ENCODE measurements at regions not wholly inside any gene's neighbourhood (a gene's known extent, or its start where the extent isn't known, plus 50 kb on each side); places are given as distances from the start of the nearest gene placed in this dataset.

DNA sequence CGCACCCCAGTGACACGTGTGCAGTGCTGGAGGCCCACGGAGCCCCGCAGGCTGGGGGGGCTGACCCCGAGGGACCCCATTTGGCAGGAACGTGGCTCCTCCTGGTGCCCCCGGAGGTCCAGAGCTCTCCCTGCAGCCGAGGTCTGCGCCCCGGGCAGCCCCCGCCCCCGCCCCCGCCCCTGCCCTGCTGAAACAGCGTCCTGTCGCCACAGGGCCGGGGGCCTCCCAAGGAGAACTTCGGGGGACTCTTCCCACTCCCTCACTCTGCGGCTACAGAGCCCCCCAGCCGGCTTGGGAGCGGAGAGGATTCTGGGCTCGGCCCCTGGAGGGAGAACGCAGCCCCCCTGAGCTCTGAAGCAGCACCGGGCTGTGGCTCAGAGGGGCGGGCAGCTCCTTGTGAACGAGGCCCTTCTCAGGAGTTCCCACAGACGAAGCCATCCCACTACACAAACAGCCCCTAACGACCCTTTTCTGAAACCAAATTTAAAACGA lies 115.2 kb downstream of the DLL1 start:
- intact Hi-C loops (cut with DNase I), result loop anchor here in 1 of 4 donors (10.0 kb wide), 1 partner anchor 109 kb away; no protein-coding TSS in a partner anchor
- no peaks in the 10 kb centered on the region for H3K4me1 ChIP-seq (ENCODE audit: control insufficient read depth, insufficient read depth, low read length)
- H3K27ac ChIP-seq (ENCODE audit: low read length), result no peak overlapping the region
- WGBS, result 86% methylated on average over 28 of the region's 28 CpGs
- DNase-seq (peak in 1 of 3 donors; percentile 51), ATAC-seq (no peak)
- no peaks in the 10 kb centered on the region for H3K27me3 ChIP-seq (ENCODE audit: control insufficient read depth, insufficient read depth)
- H3K4me3 ChIP-seq (ENCODE audit: low read length), result no peak overlapping the region
- no peaks in the 10 kb centered on the region for H3K9me3 ChIP-seq (ENCODE audit: control insufficient read depth, low read length)

DNA sequence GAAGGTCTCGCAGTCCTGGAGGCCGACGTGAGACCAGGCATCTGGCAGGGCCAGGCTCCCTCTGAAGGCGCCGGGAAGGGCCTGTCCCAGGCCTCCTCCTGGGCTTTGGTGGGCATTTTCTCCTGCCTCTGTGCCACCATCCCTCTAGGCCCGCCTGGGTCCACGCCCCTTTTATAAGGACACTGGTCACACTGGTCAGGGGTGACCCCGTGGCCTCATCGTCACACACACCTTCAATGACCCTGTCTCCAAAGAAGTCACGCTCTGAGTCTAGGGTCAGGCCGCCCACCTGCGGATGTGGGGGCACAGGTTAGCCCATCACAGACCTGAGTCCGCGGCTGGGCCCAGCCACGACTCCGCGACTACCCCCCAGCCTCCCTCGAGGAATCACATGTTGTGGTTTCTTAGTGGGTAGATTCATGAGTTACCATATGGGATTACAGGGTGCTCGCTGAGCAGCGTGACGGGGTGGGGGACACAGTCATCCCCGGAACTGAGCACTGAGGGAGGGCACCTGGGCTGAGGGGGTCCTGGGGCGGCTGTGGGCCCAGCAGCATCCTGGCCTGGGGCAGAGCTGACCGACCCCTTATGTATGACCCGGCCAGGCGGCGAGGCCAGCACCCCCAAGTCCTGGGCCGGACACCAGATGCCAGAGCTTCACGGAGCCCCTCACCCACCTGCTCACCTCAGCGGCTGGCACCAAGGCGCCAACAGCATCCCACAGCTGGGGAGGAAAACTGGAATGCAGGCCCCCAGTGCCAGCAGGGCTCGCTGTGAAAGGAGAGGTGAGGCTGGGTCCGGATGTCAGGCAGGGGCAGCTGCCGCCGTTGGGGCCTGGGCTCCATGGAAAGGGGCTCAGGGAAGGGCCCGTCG lies 115.9 kb downstream of the DLL1 start:
- Histone ChIP-seq H3K9me3 (ENCODE audit: control insufficient read depth, low read length) (no peaks in the 10 kb centered on the region), H3K27me3 (ENCODE audit: control insufficient read depth, insufficient read depth) (no peaks in the 10 kb centered on the region), H3K4me1 (ENCODE audit: control insufficient read depth, insufficient read depth, low read length) (no peaks in the 10 kb centered on the region), H3K4me3 (ENCODE audit: low read length) (no peak overlapping the region), H3K27ac (ENCODE audit: low read length) (no peak overlapping the region)
- DNase-seq, result peak in 1 of 3 donors; percentile 52
- intact Hi-C loops (cut with DNase I), result loop anchor here in 1 of 4 donors (10.0 kb wide), 1 partner anchor 110 kb away; no protein-coding TSS in a partner anchor
- WGBS, result 94% methylated on average over 37 of the region's 37 CpGs
- ATAC-seq, result peak in 1 of 2 donors; percentile 10

DNA sequence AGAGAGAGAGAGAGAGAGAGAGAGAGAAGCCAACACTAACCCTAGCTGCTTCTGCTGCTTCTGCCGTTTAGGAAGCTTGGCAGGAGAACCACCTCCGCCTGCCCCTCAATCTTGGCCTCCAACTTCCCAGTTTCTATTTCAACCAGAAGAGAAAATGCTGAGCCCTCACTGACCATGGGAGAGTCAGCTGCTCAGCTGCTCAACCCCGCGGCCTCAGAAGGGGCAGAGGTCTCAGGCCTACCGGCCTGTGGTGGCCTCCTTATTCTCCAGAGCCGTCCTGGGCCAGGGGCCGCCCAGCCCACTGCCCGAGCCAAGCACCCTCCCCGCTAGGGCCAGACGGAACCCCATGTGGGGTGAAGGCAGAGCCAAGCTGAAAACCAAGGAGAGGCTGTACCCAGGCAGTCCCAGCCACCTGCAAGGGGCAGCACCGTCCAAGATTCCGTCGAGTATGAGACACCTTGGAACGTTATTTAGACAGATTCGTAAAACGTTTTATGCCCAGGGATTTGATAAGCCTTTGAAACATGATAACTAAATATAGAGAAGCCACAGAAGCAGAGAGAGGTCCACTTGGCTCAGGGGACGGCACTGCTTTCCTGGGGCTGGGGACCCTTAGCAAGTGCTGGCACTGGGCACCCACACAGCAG lies 116.6 kb downstream of the DLL1 start:
- Histone ChIP-seq H3K9me3 (ENCODE audit: control insufficient read depth, low read length) (no peaks in the 10 kb centered on the region), H3K4me1 (ENCODE audit: control insufficient read depth, insufficient read depth, low read length) (no peaks in the 10 kb centered on the region), H3K27me3 (ENCODE audit: control insufficient read depth, insufficient read depth) (no peaks in the 10 kb centered on the region), H3K27ac (ENCODE audit: low read length) (no peak overlapping the region), H3K4me3 (ENCODE audit: low read length) (no peak overlapping the region)
- DNase-seq (peak in 2 of 3 donors; percentile 53 to 63), ATAC-seq (peak in 1 of 2 donors; percentile 35)
- intact Hi-C loops (cut with DNase I), result loop anchor here in 1 of 4 donors (10.0 kb wide), 1 partner anchor 111 kb away; no protein-coding TSS in a partner anchor
- WGBS, result 60% methylated on average over 17 of the region's 17 CpGs

DNA sequence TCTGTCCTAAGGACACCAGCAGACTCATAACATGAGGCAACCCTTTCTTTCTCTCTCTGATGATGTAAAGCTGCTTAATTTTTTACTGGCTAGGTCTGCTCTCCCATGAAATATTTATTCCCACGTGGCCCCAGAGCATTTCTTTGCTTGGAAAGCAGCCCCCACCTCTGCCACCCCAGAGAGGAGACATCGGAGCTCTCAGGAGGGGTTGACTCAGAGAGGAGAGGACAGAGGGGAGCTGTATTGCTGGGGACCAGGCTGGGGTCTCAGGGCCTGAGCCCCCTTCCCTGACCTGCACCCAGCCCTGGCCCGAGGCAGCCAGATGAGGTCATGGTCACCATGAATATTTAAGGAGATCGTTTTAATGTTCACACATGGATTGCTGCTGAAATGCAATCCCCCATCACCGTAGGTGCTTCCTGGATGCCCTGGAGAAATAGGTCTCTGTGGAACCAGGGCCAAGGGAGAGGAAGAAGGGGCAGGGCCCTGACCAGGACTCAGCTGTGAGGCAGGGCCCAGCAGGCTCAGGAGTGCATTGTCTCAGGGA lies 117.5 kb downstream of the DLL1 start:
- intact Hi-C loops (cut with DNase I), result loop anchor here in 1 of 4 donors (10.0 kb wide), 1 partner anchor 111 kb away; no protein-coding TSS in a partner anchor
- no peak overlapping the region for H3K27ac ChIP-seq (ENCODE audit: low read length)

DNA sequence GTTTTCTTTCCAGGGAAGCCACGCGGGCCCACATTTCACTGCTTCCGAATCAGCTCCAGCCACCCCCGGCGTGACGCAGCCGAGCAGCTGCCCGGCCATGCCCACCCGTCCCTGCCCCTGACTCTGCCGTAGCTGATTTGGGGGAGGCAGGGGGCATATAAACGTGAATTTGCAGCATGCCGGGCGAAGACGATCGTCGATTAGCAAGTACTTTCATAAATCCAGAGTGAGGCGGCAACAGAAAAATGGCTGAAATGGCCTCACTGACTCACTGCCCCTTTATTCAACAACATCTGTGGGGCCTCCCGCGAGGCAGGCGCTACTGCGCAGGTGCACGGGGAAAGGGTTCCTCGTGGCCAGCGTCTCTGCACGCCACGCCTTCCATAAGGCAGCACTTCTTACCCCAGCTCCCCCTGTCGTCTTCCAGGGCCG lies 118.0 kb downstream of the DLL1 start:
- ATAC-seq (no peak), DNase-seq (peak in 1 of 3 donors; percentile 44)
- Histone ChIP-seq H3K4me1 (ENCODE audit: control insufficient read depth, insufficient read depth, low read length) (no peaks in the 10 kb centered on the region), H3K27me3 (ENCODE audit: control insufficient read depth, insufficient read depth) (no peaks in the 10 kb centered on the region), H3K9me3 (ENCODE audit: control insufficient read depth, low read length) (no peaks in the 10 kb centered on the region), H3K27ac (ENCODE audit: low read length) (no peak overlapping the region), H3K4me3 (ENCODE audit: low read length) (no peak overlapping the region)
- 96% methylated on average over 28 of the region's 28 CpGs for WGBS
- intact Hi-C loops (cut with DNase I), result loop anchor here in 1 of 4 donors (10.0 kb wide), 1 partner anchor 112 kb away; no protein-coding TSS in a partner anchor

More for the DNA sequence above, 117.5 kb downstream of the DLL1 start:
- no peak overlapping the region for H3K4me3 ChIP-seq (ENCODE audit: low read length)
- H3K9me3 ChIP-seq (ENCODE audit: control insufficient read depth, low read length), result no peaks in the 10 kb centered on the region
- ATAC-seq (no peak), DNase-seq (peak in 1 of 3 donors; percentile 20)
- WGBS, result 70% methylated on average over 5 of the region's 5 CpGs
- no peaks in the 10 kb centered on the region for H3K27me3 ChIP-seq (ENCODE audit: control insufficient read depth, insufficient read depth)
- H3K4me1 ChIP-seq (ENCODE audit: control insufficient read depth, insufficient read depth, low read length), result no peaks in the 10 kb centered on the region

DNA sequence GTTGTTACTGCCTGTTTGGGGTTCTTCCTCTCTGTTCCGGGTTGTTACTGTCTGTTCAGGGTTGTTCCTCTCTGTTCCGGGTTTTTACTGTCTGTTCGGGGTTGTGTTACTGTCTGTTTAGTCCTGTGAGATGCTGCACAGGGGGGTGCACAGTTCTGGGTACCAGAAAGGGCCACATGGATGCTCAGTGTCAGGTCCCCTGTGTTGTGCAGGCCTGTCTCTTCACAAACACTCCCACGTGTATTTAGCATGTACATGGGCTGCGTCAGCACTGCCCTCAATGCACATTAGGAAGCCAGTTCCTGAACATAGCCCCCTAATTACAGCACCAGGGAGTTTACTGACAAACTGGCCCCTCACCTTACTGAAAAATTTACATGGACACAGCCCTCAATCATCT lies 118.5 kb downstream of the DLL1 start:
- intact Hi-C loops (cut with DNase I), result loop anchor here in 1 of 4 donors (10.0 kb wide), 1 partner anchor 112 kb away; no protein-coding TSS in a partner anchor
- H3K4me3 ChIP-seq (ENCODE audit: low read length), result no peak overlapping the region
- H3K9me3 ChIP-seq (ENCODE audit: control insufficient read depth, low read length), result no peaks in the 10 kb centered on the region
- no peak for DNase-seq
- 75% methylated on average over 5 of the region's 5 CpGs for WGBS
- H3K4me1 ChIP-seq (ENCODE audit: control insufficient read depth, insufficient read depth, low read length), result no peaks in the 10 kb centered on the region
- no peaks in the 10 kb centered on the region for H3K27me3 ChIP-seq (ENCODE audit: control insufficient read depth, insufficient read depth)
- H3K27ac ChIP-seq (ENCODE audit: low read length), result no peak overlapping the region
- no peak for ATAC-seq

DNA sequence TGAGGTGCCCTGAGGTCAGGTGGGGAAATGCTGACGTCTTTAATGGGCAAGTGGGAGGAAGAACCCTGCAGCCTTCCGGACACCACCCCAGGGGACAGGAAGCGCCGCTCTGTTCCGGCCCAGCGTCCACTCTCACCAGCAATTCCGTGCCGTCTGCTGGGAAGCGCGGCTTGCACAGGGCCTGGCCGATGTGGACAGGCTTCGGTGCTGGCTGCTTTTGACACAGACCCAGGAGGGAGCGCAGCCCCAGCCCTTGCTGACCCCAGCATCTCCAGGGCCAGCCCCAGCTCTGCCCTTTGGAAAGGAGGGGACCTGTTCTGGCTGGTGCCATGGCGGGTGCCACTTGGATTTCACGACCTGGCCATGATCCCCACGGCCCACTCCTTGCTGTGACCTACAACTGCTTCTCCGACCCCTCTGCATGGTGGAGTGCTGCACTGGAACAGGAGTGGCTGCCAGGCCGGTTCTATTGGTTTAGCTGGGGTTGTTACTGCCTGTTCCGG lies 123.2 kb downstream of the DLL1 start:
- H3K27ac ChIP-seq (ENCODE audit: low read length), result peak overlapping the region; percentile 7
- peak overlapping the region; percentile 1 for H3K4me3 ChIP-seq (ENCODE audit: low read length)
- no peaks in the 10 kb centered on the region for H3K9me3 ChIP-seq (ENCODE audit: control insufficient read depth, low read length)
- H3K4me1 ChIP-seq (ENCODE audit: control insufficient read depth, insufficient read depth, low read length), result peaks cover 4% of the 10 kb centered on the region
- WGBS, result 64% methylated on average over 19 of the region's 19 CpGs
- peak in 2 of 3 donors; percentile 57 to 61 for DNase-seq
- intact Hi-C loops (cut with DNase I), result no loop called here
- H3K27me3 ChIP-seq (ENCODE audit: control insufficient read depth, insufficient read depth), result no peaks in the 10 kb centered on the region
- peak; percentile 42 to 46 for ATAC-seq

DNA sequence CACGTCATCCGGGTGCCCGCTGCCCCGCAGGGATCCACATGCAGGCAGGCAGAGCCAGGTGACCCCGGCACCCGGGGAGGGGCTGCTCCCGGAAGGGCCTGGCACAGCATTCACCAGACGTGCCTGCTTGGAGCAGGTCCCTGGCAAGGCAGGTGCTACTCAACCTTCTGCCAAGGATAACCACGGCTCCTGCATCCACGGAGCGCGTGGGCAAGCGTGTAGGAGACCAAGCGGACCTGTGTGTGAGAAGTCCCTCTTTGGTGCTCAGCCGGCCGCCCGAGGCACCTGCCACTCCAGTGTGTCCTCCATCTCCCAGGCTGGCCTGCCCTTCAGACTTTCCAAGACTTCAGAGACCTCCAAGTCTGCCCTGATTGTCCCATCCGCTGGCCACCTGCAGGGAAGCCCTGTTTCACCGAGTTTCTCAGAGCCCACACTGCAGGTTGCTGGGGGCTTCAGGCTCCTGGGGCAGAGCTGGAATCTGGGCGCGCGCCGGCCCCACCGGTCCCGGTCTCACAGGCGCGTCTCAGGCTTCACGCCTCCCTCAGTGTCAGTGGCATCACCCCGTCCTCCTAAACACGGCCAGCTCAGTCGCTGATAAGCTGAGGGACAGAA lies 124.3 kb downstream of the DLL1 start:
- intact Hi-C loops (cut with DNase I), result no loop called here
- ATAC-seq, result peak; percentile 24 to 56
- DNase-seq, result peak; percentile 45 to 67 (median 60)
- no peaks in the 10 kb centered on the region for H3K9me3 ChIP-seq (ENCODE audit: control insufficient read depth, low read length)
- H3K27me3 ChIP-seq (ENCODE audit: control insufficient read depth, insufficient read depth), result no peaks in the 10 kb centered on the region
- peaks cover 4% of the 10 kb centered on the region for H3K4me1 ChIP-seq (ENCODE audit: control insufficient read depth, insufficient read depth, low read length)
- 70% methylated on average over 31 of the region's 31 CpGs for WGBS
- no peak overlapping the region for H3K27ac ChIP-seq (ENCODE audit: low read length)
- no peak overlapping the region for H3K4me3 ChIP-seq (ENCODE audit: low read length)

DNA sequence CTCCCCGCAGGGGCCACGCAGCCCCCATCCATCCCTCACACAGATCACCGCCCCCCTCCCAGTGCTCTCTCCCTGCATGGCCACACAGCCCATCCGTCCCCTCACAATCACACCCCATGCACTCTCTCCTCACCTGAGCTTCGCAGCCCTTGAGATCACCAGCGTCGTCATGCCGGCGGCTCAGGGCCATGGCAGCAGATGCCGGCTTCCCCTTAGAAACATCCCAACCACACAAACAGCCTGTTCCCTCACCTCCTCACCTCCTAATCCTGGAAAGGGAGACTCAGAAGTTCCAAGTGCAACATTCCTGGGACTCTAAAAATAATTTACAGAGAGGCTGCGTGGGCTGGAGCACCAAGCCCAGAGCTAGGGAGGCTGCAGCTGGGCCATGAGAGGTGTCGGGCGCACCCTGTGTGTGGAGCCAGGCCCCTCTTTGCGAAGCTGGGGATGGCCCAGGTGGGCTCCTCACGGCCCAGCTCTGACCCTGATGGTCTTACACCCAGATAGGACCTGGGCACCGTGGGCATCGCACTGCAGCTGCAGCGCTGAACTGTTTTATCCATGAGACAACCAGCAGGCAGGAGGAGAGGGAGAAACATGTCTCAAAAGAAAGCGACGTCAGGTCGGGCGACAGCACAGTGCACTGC lies 125.3 kb downstream of the DLL1 start:
- ATAC-seq, result peak; percentile 58 to 79
- Histone ChIP-seq H3K9me3 (ENCODE audit: control insufficient read depth, low read length) (no peaks in the 10 kb centered on the region), H3K27me3 (ENCODE audit: control insufficient read depth, insufficient read depth) (no peaks in the 10 kb centered on the region), H3K4me3 (ENCODE audit: low read length) (no peak overlapping the region), H3K4me1 (ENCODE audit: control insufficient read depth, insufficient read depth, low read length) (peaks cover 4% of the 10 kb centered on the region), H3K27ac (ENCODE audit: low read length) (peak overlapping the region; percentile 71)
- peak in 2 of 3 donors; percentile 44 to 53 for DNase-seq
- intact Hi-C loops (cut with DNase I), result no loop called here
- WGBS, result 50% methylated on average over 22 of the region's 22 CpGs

DNA sequence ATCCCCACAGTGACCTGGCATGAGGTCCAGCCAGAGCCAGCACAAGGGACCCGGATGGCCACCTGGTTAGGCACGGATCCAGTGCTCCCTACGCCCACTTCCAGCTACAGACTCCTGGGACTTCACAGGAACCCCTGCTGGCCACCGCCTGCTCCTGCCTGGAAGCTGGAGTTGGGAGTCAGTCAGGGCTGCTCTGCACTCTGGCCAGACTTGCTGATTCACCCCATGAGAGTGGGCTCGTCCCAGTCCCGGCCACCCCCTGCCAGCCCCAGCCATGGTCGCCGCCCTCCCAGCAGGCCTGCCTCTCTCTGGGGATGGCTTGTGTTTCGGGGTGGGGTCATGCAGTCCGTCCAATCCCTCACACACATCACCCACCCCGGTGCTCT lies 125.8 kb downstream of the DLL1 start:
- intact Hi-C loops (cut with DNase I), result no loop called here
- ATAC-seq, result peak; percentile 29 to 71

More for the DNA sequence above, 125.8 kb downstream of the DLL1 start:
- WGBS, result 34% methylated on average over 11 of the region's 11 CpGs
- peak; percentile 43 to 70 (median 61) for DNase-seq
- Histone ChIP-seq H3K9me3 (ENCODE audit: control insufficient read depth, low read length) (no peaks in the 10 kb centered on the region), H3K27me3 (ENCODE audit: control insufficient read depth, insufficient read depth) (no peaks in the 10 kb centered on the region), H3K4me1 (ENCODE audit: control insufficient read depth, insufficient read depth, low read length) (peaks cover 4% of the 10 kb centered on the region), H3K4me3 (ENCODE audit: low read length) (no peak overlapping the region), H3K27ac (ENCODE audit: low read length) (peak overlapping the region; percentile 46)

Data from right cardiac atrium (tissue), 5 donors.